ENCODE measurements at regions not wholly inside any gene's neighbourhood (a gene's known extent, or its start where the extent isn't known, plus 50 kb on each side); places are given as distances from the start of the nearest gene placed in this dataset.

GRCh38 chr20:22402550-22402949, 181.8 kb downstream of the FOXA2 start:
- no peaks in the 10 kb centered on the region for H3K36me3 Mint-ChIP-seq (ENCODE audit: low read depth, unreplicated experiment)
- peaks cover 4% of the 10 kb centered on the region for H3K27me3 Mint-ChIP-seq (ENCODE audit: unreplicated experiment)
- no peak overlapping the region for H3K4me3 Mint-ChIP-seq (ENCODE audit: unreplicated experiment)
- TF ChIP-seq, protein P1, sequence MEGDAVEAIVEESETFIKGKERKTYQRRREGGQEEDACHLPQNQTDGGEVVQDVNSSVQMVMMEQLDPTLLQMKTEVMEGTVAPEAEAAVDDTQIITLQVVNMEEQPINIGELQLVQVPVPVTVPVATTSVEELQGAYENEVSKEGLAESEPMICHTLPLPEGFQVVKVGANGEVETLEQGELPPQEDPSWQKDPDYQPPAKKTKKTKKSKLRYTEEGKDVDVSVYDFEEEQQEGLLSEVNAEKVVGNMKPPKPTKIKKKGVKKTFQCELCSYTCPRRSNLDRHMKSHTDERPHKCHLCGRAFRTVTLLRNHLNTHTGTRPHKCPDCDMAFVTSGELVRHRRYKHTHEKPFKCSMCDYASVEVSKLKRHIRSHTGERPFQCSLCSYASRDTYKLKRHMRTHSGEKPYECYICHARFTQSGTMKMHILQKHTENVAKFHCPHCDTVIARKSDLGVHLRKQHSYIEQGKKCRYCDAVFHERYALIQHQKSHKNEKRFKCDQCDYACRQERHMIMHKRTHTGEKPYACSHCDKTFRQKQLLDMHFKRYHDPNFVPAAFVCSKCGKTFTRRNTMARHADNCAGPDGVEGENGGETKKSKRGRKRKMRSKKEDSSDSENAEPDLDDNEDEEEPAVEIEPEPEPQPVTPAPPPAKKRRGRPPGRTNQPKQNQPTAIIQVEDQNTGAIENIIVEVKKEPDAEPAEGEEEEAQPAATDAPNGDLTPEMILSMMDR (IDR thresholded peaks at IDR 0.05; ENCODE audit: unreplicated experiment): no peak
- no peaks in the 10 kb centered on the region for H3K9me3 Mint-ChIP-seq (ENCODE audit: unreplicated experiment)
- H3K4me1 Mint-ChIP-seq (ENCODE audit: unreplicated experiment): peaks cover 12% of the 10 kb centered on the region
- no peak overlapping the region for H3K27ac Mint-ChIP-seq (ENCODE audit: unreplicated experiment)
- no peak for DNase-seq (ENCODE audit: low spot score)

DNA sequence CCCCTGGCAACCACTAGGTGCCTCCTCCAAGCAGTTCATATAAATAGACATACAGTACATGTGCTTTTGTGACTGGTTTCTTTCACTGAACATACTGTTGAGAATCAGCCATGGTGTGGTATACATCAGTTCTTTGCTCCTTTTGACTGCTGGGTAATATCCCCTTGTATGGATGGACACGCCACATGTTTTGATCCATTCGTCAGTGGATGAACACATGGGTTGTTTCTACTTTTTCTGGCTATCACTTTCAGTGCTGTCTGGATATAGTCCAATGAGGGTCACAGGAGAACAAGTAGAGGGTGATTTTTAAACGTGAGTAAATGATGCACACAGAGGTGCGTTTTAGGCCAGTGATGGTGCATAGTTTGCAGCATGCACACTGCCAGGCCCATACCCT, 183.9 kb downstream of the FOXA2 start:
- no peak for DNase-seq (ENCODE audit: low spot score)
- Mint-ChIP-seq H3K4me3 (ENCODE audit: unreplicated experiment) (no peak overlapping the region), H3K27me3 (ENCODE audit: unreplicated experiment) (peaks cover 4% of the 10 kb centered on the region), H3K4me1 (ENCODE audit: unreplicated experiment) (peaks cover 10% of the 10 kb centered on the region), H3K9me3 (ENCODE audit: unreplicated experiment) (no peaks in the 10 kb centered on the region), H3K27ac (ENCODE audit: unreplicated experiment) (no peak overlapping the region), H3K36me3 (ENCODE audit: low read depth, unreplicated experiment) (no peaks in the 10 kb centered on the region)
- TF ChIP-seq, protein P1 (IDR thresholded peaks at IDR 0.05; ENCODE audit: unreplicated experiment): no peak

DNA sequence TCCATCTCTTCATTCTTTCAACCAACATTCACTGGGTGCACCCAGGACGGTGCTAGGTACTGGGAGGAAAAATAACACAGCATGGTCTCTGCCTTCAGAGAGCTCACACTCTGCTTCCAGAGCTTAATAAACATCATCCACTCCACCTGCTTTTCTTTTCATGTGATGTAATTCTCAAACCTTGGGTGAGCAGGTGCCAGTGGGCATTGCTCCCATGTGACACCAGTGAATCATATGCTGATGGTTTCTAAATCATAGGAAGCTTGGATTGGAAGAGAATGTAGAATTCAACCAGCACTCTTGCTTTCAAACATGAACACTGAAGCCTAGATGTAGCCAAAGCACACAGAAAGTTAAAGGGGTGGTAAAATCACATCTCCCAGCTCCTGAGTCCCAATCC, 189.8 kb downstream of the FOXA2 start:
- Mint-ChIP-seq H3K27me3 (ENCODE audit: unreplicated experiment) (peaks cover 2% of the 10 kb centered on the region), H3K27ac (ENCODE audit: unreplicated experiment) (no peak overlapping the region), H3K36me3 (ENCODE audit: low read depth, unreplicated experiment) (no peaks in the 10 kb centered on the region), H3K9me3 (ENCODE audit: unreplicated experiment) (no peaks in the 10 kb centered on the region), H3K4me3 (ENCODE audit: unreplicated experiment) (no peak overlapping the region), H3K4me1 (ENCODE audit: unreplicated experiment) (no peaks in the 10 kb centered on the region)
- DNase-seq (ENCODE audit: low spot score): no peak
- TF ChIP-seq, protein P1 (IDR thresholded peaks at IDR 0.05; ENCODE audit: unreplicated experiment): no peak

DNA sequence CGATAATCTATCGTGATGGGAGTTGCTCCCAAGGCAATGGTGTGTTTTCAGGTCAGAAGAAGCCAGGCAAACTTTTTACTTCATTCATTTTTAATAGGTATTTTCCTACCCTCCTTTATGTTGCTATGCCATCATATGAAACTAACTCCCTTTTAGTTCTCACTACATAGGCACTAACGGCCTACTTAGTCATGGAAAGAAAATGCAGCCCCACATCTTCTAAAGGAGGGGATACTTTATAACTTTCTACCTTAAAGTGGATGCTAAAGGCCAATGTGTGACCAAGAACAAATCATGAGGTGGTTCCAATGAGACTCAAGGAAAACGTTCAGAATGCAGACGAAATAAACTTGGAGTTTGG, 193.8 kb downstream of the FOXA2 start:
- no peaks in the 10 kb centered on the region for H3K9me3 Mint-ChIP-seq (ENCODE audit: unreplicated experiment)
- no peaks in the 10 kb centered on the region for H3K4me1 Mint-ChIP-seq (ENCODE audit: unreplicated experiment)
- H3K27me3 Mint-ChIP-seq (ENCODE audit: unreplicated experiment): no peaks in the 10 kb centered on the region
- H3K36me3 Mint-ChIP-seq (ENCODE audit: low read depth, unreplicated experiment): no peaks in the 10 kb centered on the region
- no peak overlapping the region for H3K4me3 Mint-ChIP-seq (ENCODE audit: unreplicated experiment)
- no peak for DNase-seq (ENCODE audit: low spot score)
- TF ChIP-seq, protein P1 (IDR thresholded peaks at IDR 0.05; ENCODE audit: unreplicated experiment): no peak
- H3K27ac Mint-ChIP-seq (ENCODE audit: unreplicated experiment): no peak overlapping the region

DNA sequence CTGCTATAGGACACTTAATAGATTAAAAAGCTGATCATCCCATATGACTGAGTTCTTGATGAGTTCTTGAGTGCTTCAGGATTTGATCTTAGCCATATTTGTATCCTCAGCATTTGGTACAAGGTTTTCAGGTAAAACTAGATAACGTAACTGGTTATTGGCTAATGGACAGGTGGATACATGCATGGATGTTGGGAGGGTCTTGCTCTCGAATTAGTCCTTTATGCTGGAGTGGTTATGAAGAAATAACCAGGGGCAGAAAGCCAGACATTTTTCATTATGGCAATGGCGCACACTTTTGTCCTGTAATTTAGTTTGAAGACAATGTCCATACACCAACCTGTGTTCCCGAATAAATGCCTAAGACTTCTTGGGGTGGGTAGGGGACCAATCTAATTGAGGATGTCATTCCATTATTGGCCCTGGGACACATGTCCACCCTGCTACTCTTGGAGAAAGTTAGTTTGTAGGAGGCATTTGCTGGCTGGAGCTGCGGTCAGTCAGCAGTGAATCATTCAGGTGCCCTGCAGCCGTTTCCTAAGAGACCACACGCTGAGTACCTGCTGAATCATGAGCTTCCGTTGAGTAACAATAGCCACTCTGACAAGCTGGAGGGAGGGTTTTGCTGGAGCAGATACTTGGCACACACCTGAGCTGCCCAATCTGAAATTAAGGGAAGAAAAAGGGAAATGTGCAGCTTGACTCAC, 194.4 kb downstream of the FOXA2 start:
- H3K27me3 Mint-ChIP-seq (ENCODE audit: unreplicated experiment): no peaks in the 10 kb centered on the region
- no peak overlapping the region for H3K4me3 Mint-ChIP-seq (ENCODE audit: unreplicated experiment)
- no peak for DNase-seq (ENCODE audit: low spot score)
- H3K27ac Mint-ChIP-seq (ENCODE audit: unreplicated experiment): no peak overlapping the region
- TF ChIP-seq, protein P1 (IDR thresholded peaks at IDR 0.05; ENCODE audit: unreplicated experiment): no peak
- H3K9me3 Mint-ChIP-seq (ENCODE audit: unreplicated experiment): no peaks in the 10 kb centered on the region
- no peaks in the 10 kb centered on the region for H3K36me3 Mint-ChIP-seq (ENCODE audit: low read depth, unreplicated experiment)
- H3K4me1 Mint-ChIP-seq (ENCODE audit: unreplicated experiment): no peaks in the 10 kb centered on the region
